ENCODE measurements at regions not wholly inside any gene's neighbourhood (a gene's known extent, or its start where the extent isn't known, plus 50 kb on each side); places are given as distances from the start of the nearest gene placed in this dataset.

DNA sequence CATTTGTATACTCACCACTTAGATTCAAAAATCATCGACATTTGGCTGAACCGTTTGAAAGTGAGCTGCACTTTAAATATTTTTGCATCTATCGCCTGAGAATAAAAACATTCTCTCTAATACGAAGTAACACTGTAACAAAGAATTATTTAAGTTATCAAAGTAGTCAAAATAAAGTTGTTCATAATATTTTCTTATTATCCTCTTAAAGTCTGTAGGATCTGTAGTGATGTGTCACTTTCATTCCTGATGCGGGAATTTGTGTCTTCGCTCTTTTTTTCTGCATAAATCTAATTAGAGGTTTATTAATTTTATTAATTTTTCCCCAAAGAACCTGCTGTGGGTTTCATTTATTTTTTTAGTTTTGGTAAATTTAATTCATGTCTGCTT lies 74.8 kb downstream of the ETS2 start:
- Mint-ChIP-seq H3K9me3 (ENCODE audit: unreplicated experiment) (peaks cover 4% of the 10 kb centered on the region), H3K4me3 (ENCODE audit: unreplicated experiment) (no peak overlapping the region), H3K27ac (ENCODE audit: unreplicated experiment) (no peak overlapping the region), H3K4me1 (ENCODE audit: unreplicated experiment) (no peaks in the 10 kb centered on the region), H3K27me3 (ENCODE audit: unreplicated experiment) (no peaks in the 10 kb centered on the region), H3K36me3 (ENCODE audit: low read depth, unreplicated experiment) (no peaks in the 10 kb centered on the region)
- TF ChIP-seq, protein P1, sequence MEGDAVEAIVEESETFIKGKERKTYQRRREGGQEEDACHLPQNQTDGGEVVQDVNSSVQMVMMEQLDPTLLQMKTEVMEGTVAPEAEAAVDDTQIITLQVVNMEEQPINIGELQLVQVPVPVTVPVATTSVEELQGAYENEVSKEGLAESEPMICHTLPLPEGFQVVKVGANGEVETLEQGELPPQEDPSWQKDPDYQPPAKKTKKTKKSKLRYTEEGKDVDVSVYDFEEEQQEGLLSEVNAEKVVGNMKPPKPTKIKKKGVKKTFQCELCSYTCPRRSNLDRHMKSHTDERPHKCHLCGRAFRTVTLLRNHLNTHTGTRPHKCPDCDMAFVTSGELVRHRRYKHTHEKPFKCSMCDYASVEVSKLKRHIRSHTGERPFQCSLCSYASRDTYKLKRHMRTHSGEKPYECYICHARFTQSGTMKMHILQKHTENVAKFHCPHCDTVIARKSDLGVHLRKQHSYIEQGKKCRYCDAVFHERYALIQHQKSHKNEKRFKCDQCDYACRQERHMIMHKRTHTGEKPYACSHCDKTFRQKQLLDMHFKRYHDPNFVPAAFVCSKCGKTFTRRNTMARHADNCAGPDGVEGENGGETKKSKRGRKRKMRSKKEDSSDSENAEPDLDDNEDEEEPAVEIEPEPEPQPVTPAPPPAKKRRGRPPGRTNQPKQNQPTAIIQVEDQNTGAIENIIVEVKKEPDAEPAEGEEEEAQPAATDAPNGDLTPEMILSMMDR (IDR thresholded peaks at IDR 0.05; ENCODE audit: unreplicated experiment) = no peak
- DNase-seq (ENCODE audit: low spot score) = no peak

GRCh38 chr21:38879912-38880576 lies 74.3 kb downstream of the ETS2 start:
- Mint-ChIP-seq H3K27ac (ENCODE audit: unreplicated experiment) (no peak overlapping the region), H3K36me3 (ENCODE audit: low read depth, unreplicated experiment) (no peaks in the 10 kb centered on the region), H3K4me3 (ENCODE audit: unreplicated experiment) (no peak overlapping the region), H3K27me3 (ENCODE audit: unreplicated experiment) (no peaks in the 10 kb centered on the region), H3K9me3 (ENCODE audit: unreplicated experiment) (peaks cover 4% of the 10 kb centered on the region), H3K4me1 (ENCODE audit: unreplicated experiment) (no peaks in the 10 kb centered on the region)
- DNase-seq (ENCODE audit: low spot score) = no peak
- TF ChIP-seq, protein P1 (IDR thresholded peaks at IDR 0.05; ENCODE audit: unreplicated experiment) = no peak

GRCh38 chr21:38878379-38879179 lies 72.8 kb downstream of the ETS2 start:
- H3K36me3 Mint-ChIP-seq (ENCODE audit: low read depth, unreplicated experiment) = no peaks in the 10 kb centered on the region
- TF ChIP-seq, protein P1 (IDR thresholded peaks at IDR 0.05; ENCODE audit: unreplicated experiment) = no peak
- no peak overlapping the region for H3K27ac Mint-ChIP-seq (ENCODE audit: unreplicated experiment)
- no peak overlapping the region for H3K4me3 Mint-ChIP-seq (ENCODE audit: unreplicated experiment)
- H3K9me3 Mint-ChIP-seq (ENCODE audit: unreplicated experiment) = peaks cover 4% of the 10 kb centered on the region
- no peaks in the 10 kb centered on the region for H3K4me1 Mint-ChIP-seq (ENCODE audit: unreplicated experiment)
- DNase-seq (ENCODE audit: low spot score) = no peak
- H3K27me3 Mint-ChIP-seq (ENCODE audit: unreplicated experiment) = no peaks in the 10 kb centered on the region

DNA sequence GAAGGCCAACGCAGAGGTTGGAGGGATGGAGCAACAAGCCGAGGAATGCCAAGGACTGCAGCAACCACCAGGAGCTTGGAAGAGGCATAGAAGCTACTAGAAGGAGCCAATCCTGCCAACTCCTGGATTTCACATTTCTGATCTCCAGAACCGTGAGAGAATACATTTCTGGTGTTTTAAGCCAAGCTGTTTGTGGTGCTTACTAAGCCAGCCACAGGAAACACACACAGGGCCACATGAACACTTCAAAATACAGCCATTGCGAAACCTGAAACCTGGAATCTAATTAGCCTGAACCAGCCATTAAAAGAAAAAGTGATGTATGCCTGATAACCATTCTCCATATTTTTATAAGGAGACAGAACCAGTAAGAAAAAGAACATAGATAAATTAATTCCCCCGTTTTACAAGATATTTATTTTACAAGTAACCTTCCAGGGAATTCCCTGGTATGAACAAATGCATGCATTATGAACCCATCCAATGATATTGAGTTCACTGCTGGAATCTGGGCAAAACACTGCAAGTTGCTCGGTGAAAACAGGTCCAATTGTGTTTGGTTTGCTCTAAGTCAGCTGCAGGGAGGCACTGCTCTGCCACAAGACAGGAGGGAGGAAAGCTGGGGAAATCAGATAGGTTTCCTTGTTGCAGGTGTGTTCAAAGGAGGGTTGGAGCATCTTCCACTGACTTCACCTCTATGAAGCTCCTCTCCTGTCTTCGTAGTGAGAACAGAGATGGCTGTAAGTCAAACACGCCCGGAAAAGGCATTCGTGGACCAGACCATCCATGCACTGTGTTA lies 70.2 kb downstream of the ETS2 start:
- no peak overlapping the region for H3K4me3 Mint-ChIP-seq (ENCODE audit: unreplicated experiment)
- DNase-seq (ENCODE audit: low spot score) = no peak
- no peaks in the 10 kb centered on the region for H3K4me1 Mint-ChIP-seq (ENCODE audit: unreplicated experiment)
- no peaks in the 10 kb centered on the region for H3K27me3 Mint-ChIP-seq (ENCODE audit: unreplicated experiment)
- no peak overlapping the region for H3K27ac Mint-ChIP-seq (ENCODE audit: unreplicated experiment)
- peaks cover 4% of the 10 kb centered on the region for H3K9me3 Mint-ChIP-seq (ENCODE audit: unreplicated experiment)
- no peaks in the 10 kb centered on the region for H3K36me3 Mint-ChIP-seq (ENCODE audit: low read depth, unreplicated experiment)
- TF ChIP-seq, protein P1 (IDR thresholded peaks at IDR 0.05; ENCODE audit: unreplicated experiment) = no peak
